Ovary (tissue), 7 donors: ENCODE measurements at regions not wholly inside any gene's neighbourhood (a gene's known extent, or its start where the extent isn't known, plus 50 kb on each side); places are given as distances from the start of the nearest gene placed in this dataset.

Source experiments
- DNase-seq, 5 donors: peaks; one replicate each; pipeline ENCODE4 v3.0.0-alpha.2; 2019 to 2020
- H3K27ac ChIP-seq, 2 donors: fragments of 200-600 bp; one replicate each; pipeline versions ENCODE4 v1.5.1 to v1.8.0; 2019 to 2022
- H3K27me3 ChIP-seq: fragments of 200-600 bp; one replicate; pipeline ENCODE4 v1.8.0; 2022
- H3K36me3 ChIP-seq: fragments of 200-600 bp; sonication (generic); one replicate; pipeline ENCODE4 v1.5.1; 2019
- H3K4me1 ChIP-seq: one replicate; pipeline ENCODE4 v1.8.1; 2013; ENCODE audit warnings: mild to moderate bottlenecking, moderate library complexity; ENCODE audit not compliant: insufficient read depth
- H3K4me3 ChIP-seq: fragments of 200-600 bp; sonication (generic); one replicate; pipeline ENCODE4 v1.5.1; 2017
- H3K9me3 ChIP-seq, 2 donors: fragments of 200-600 bp in 1 of 2; sonication (generic) in 1 of 2; one replicate each; pipeline versions ENCODE4 v1.5.1 to v1.8.1; 2013 to 2019; ENCODE audit warnings: mild to moderate bottlenecking in 1 of 2, moderate library complexity in 1 of 2
- CTCF ChIP-seq, 3 donors: fragments of 450-650 bp in 2 of 3; fragments of 200-600 bp in 1 of 3; IDR thresholded peaks; one replicate each; pipeline versions ENCODE4 v1.5.1 to v1.8.0; 2016 to 2022; ENCODE audit warnings: antibody characterized with exemption in 3 of 3, mild to moderate bottlenecking in 1 of 3
- EP300 ChIP-seq: sonication (generic); formaldehyde crosslinking; IDR thresholded peaks from one replicate; pipeline ENCODE4 v1.6.1; 2017; ENCODE audit warnings: antibody characterized with exemption
- POLR2A ChIP-seq: fragments of 450-650 bp; IDR thresholded peaks from one replicate; pipeline ENCODE4 v1.6.1; 2017; ENCODE audit warnings: antibody characterized with exemption, mild to moderate bottlenecking, moderate library complexity
- WGBS, 3 donors: extraction: QIAGEN DNeasy Blood & Tissue Kit in 1 of 3; methylation state at CpG; one replicate each; pipeline versions ENCODE4 v1.1.5 to v1.1.7; 2013 to 2017; 5-methylcytosine and 5-hydroxymethylcytosine counted together
- intact Hi-C, 4 donors: fragments of 100-400 bp; cut with DNase I; formaldehyde crosslinking; loops; one replicate each; pipeline versions ENCODE4 v1.11.0 to v1.15.1; 2022 to 2023
- donor health status: DM: no; HTN: no; CAD: no; lungs with moderate emphysema.
- donor health status: DM: no; HTN: no; CAD: no.
- donor health status: Bipolar disorder and iron deficiency.
- donor health status: DM: no; HTN: no; CAD: no.
- donor health status: DM: yes; HTN: yes; CAD: no.

DNA sequence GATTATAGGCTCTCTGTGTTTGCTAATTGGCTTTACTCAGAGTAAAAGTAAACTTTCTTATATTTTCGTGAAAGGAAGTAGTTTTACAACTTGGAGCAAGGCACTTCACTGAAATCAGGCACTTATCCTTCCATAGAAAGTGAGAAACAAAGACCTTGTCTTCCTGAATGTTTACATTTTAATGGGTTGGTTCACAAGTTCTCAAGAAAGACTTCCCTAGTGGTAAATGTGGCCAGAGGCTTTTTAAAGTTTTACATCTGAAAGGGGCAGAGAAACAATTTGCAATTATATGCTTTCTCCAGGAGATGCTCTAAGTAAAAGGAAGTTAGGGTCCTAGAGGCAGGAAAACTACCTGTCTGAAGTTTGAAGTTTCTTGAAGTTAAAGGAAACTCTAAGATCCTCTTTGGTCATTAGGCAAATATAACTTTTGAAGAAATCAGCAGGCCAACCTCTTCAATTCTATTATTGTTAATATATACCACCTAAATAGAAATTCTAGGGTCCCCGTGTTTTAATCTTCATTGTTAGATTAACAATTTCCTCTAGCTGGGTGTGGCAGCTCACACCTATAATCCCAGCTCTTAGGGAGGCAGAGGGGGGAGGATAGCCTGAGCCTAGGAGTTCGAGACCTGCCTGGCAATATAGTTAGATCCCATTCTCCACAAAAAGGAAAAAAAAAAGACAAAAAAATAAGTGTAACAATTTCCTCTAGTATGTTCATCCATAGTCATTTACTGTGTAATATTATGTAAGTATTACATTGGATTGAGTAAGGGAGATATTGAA, 644.9 kb upstream of the FOXG1 start:
- 46 to 49% (median 49%) methylated on average over 3 of the region's 3 CpGs for WGBS, 3 donors
- H3K4me1 ChIP-seq: no peaks in the 10 kb centered on the region
- TF ChIP-seq CTCF (IDR thresholded peaks at IDR 0.05) (no peak), EP300 (no peak), POLR2A (no peak)
- no peak overlapping the region for H3K27ac ChIP-seq
- no peaks in the 10 kb centered on the region for H3K9me3 ChIP-seq
- intact Hi-C loops: no loop called here
- H3K36me3 ChIP-seq: no peaks in the 10 kb centered on the region
- H3K4me3 ChIP-seq: no peak overlapping the region
- H3K27me3 ChIP-seq: no peaks in the 10 kb centered on the region
- no peak for DNase-seq

DNA sequence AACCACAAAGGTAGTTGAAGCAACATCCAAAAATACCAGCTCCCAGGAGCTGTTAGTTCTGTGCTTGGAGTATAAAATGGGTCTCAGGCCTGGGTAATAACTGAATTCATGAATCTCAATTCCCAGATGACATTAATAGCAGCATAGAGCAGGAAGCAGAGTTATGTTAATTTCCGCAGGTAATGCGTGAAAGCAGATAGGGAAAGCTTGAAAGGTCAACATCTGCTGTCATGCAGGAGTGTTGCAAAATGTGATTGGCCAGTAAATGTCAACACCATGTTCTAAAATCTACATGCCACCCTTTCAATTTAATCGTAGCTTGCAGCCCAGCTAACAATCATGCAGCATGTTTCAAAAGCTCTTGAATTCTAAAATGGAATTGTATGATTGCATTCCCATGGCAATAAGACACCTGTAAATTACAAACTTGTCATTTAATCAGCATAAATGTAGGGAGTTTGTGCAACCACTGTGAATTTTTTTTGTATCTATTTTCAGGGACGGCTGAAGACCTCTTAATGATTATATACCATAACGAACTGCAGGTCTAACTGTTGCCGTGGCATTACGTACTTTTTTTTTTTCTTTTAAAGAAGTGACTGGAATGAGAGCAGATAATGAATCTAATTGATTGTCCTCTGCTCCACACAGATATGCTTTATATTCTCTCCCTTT, 635.8 kb upstream of the FOXG1 start:
- Histone ChIP-seq H3K36me3 (no peaks in the 10 kb centered on the region), H3K4me1 (no peaks in the 10 kb centered on the region), H3K27ac (no peak overlapping the region), H3K27me3 (no peaks in the 10 kb centered on the region), H3K9me3 (no peaks in the 10 kb centered on the region), H3K4me3 (no peak overlapping the region)
- 69 to 71% (median 71%) methylated on average over 7 of the region's 7 CpGs for WGBS, 3 donors
- DNase-seq: no peak
- intact Hi-C loops: no loop called here
- TF ChIP-seq POLR2A (no peak), EP300 (no peak), CTCF (IDR thresholded peaks at IDR 0.05) (no peak)

GRCh38 chr14:28138341-28138740, 628.2 kb upstream of the FOXG1 start:
- Histone ChIP-seq H3K4me3 (no peak overlapping the region), H3K4me1 (no peaks in the 10 kb centered on the region), H3K9me3 (no peaks in the 10 kb centered on the region), H3K27me3 (no peaks in the 10 kb centered on the region), H3K36me3 (no peaks in the 10 kb centered on the region), H3K27ac (no peak overlapping the region)
- no peak for TF ChIP-seq CTCF (IDR thresholded peaks at IDR 0.05)
- TF ChIP-seq EP300: no peak
- TF ChIP-seq POLR2A: no peak
- DNase-seq: no peak
- intact Hi-C loops: no loop called here
- 18 to 41% (median 20%) methylated on average over 1 of the region's 1 CpG for WGBS, 3 donors

- intact Hi-C loops: no loop called here
- Histone ChIP-seq H3K4me3 (no peak overlapping the region), H3K27me3 (no peaks in the 10 kb centered on the region), H3K9me3 (no peaks in the 10 kb centered on the region), H3K27ac (no peak overlapping the region), H3K36me3 (no peaks in the 10 kb centered on the region), H3K4me1 (no peaks in the 10 kb centered on the region)
- TF ChIP-seq POLR2A: no peak
- no peak for TF ChIP-seq EP300
- no peak for TF ChIP-seq CTCF (IDR thresholded peaks at IDR 0.05)
- 83 to 92% (median 89%) methylated on average over 2 of the region's 2 CpGs for WGBS, 3 donors
- no peak for DNase-seq
These were observed 624.9 kb upstream of the FOXG1 start for GRCh38 chr14:28141662-28142061.
